ENCODE measurements at regions not wholly inside any gene's neighbourhood (a gene's known extent, or its start where the extent isn't known, plus 50 kb on each side); places are given as distances from the start of the nearest gene placed in this dataset.

GRCh38 chr9:108445431-108446071 is 410.2 kb downstream of the ACTL7B start (continued):
- TF ChIP-seq SP4 (CRISPR knock-in tag; IDR thresholded peaks at IDR 0.05) (0 out of 2 replicates have a peak, but pooled peaks have one; percentile 38), AGO2 (optimal IDR thresholded peaks at IDR 0.05; ENCODE audit: low read depth, low read length) (no peak), RNF219 (CRISPR knock-in tag; IDR thresholded peaks at IDR 0.05) (no peak), AKAP8 (CRISPR knock-in tag; IDR thresholded peaks at IDR 0.05) (no peak), NR2C2 (CRISPR knock-in tag; IDR thresholded peaks at IDR 0.05; ENCODE audit: borderline replicate concordance) (no peak), HDAC6 (IDR thresholded peaks at IDR 0.05; ENCODE audit: low read depth, low read length) (no peak), ZNF709 (CRISPR knock-in tag; IDR thresholded peaks at IDR 0.05) (no peak; the same call in 1 of the 2 replicates), RFXANK (CRISPR knock-in tag; IDR thresholded peaks at IDR 0.05) (0 out of 2 replicates have a peak, but pooled peaks have one; percentile 40), TGIF2 (CRISPR knock-in tag; IDR thresholded peaks at IDR 0.05) (peak; percentile 59; the same call in 1 of the 2 replicates), KDM6A (CRISPR knock-in tag; IDR thresholded peaks at IDR 0.05; ENCODE audit: low read depth) (peak; percentile 97), ARNT (IDR thresholded peaks at IDR 0.05) (no peak), ZNF781 (CRISPR knock-in tag; IDR thresholded peaks at IDR 0.05; ENCODE audit: borderline replicate concordance, not compliant biosample characterization) (no peak), TEAD3 (CRISPR knock-in tag; optimal IDR thresholded peaks at IDR 0.05; ENCODE audit: borderline replicate concordance) (peak; percentile 82), KLF6 (CRISPR knock-in tag; IDR thresholded peaks at IDR 0.05) (peak; percentile 26; the same call in 1 of the 2 replicates), ZNF329 (CRISPR knock-in tag; IDR thresholded peaks at IDR 0.05; ENCODE audit: low read depth) (no peak), ZFY (CRISPR knock-in tag; IDR thresholded peaks at IDR 0.05) (peak; percentile 73), ZNF530 (CRISPR knock-in tag; IDR thresholded peaks at IDR 0.05; ENCODE audit: low read depth) (no peak), ZNF543 (CRISPR knock-in tag; IDR thresholded peaks at IDR 0.05) (peak; percentile 47; the same call in 1 of the 2 replicates), HOXA3 (CRISPR knock-in tag; IDR thresholded peaks at IDR 0.05) (peak; percentile 66; the same call in 1 of the 2 replicates), ZNF225 (CRISPR knock-in tag; IDR thresholded peaks at IDR 0.05) (no peak), NFYC (CRISPR knock-in tag; IDR thresholded peaks at IDR 0.05) (no peak), ATF1 (CRISPR knock-in tag; IDR thresholded peaks at IDR 0.05) (no peak), ERF (CRISPR knock-in tag; IDR thresholded peaks at IDR 0.05) (peak; percentile 74; the same call in 1 of the 2 replicates), KLF11 (CRISPR knock-in tag; IDR thresholded peaks at IDR 0.05) (no peak), SMYD3 (CRISPR knock-in tag; IDR thresholded peaks at IDR 0.05) (0 out of 2 replicates have a peak, but pooled peaks have one; percentile 29), PLSCR1 (CRISPR knock-in tag; IDR thresholded peaks at IDR 0.05; ENCODE audit: borderline replicate concordance) (no peak), CERS6 (CRISPR knock-in tag; IDR thresholded peaks at IDR 0.05) (no peak), ZNF317 (CRISPR knock-in tag; IDR thresholded peaks at IDR 0.05) (peak; percentile 71), IKZF4 (CRISPR knock-in tag; IDR thresholded peaks at IDR 0.05; ENCODE audit: borderline replicate concordance, low read depth, not compliant biosample characterization) (no peak), ZNF570 (CRISPR knock-in tag; IDR thresholded peaks at IDR 0.05; ENCODE audit: borderline replicate concordance) (no peak)

Measured in HepG2 (cell line).